ENCODE measurements at regions not wholly inside any gene's neighbourhood (a gene's known extent, or its start where the extent isn't known, plus 50 kb on each side); places are given as distances from the start of the nearest gene placed in this dataset.

GRCh38 chr1:222894331-222894730 is 79.5 kb downstream of the DISP1 start:
- no peak for DNase-seq (ENCODE audit: unreplicated experiment)
- no TSS peak for BruUV-seq (replicated peaks)
- intact Hi-C loops (cut with micrococcal nuclease): no loop called here

DNA sequence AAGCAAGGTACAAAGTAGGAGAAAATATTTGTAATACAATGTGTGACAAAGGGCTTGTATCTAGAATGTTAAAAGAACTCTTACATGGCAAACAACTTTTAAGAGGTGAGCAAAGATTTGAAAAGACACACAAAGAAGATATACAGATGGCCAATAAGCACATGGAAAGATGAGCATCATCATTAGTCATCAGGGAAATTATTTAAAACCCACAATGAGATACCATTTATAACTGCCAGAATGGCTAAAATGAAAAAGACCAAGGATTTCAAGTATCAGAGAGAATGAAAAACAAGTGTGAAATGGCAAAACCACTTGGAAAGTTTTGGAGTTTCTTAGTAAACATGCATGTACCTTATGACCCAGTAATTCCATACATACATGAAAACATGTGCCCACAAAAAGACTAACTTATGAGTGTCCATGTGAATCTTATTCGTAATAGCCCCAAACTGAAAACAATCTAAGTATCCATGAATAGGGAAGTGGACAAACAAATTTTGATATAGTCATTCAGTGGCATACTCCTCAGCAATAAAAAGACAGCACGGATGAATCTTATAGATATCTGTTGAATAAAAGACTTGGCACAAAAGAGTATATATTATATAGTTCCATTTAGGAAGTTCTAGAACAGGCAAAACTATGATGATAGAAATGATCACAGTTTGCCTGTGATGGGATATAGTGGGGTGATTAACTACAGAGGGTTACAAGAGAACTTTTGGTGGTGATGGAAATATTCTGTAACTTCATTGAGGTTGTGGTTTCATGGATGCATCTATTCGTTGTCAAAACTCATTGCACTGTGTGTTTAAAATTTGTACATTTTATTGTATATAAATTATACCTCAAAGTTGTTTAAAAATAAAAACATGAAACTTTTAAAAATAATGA is 82.0 kb downstream of the DISP1 start:
- no peak for TF ChIP-seq CTCF (IDR thresholded peaks at IDR 0.05; ENCODE audit: unreplicated experiment)
- ChIA-PET CTCF (interaction anchor here (1.2 kb wide), 1 partner anchor 852 kb away, joined by 4 read pairs; no protein-coding TSS in a partner anchor), POLR2A (interaction anchor here (0.6 kb wide), 1 partner anchor 96 kb away, joined by 4 read pairs; no protein-coding TSS in a partner anchor)
- H3K27ac Mint-ChIP-seq (ENCODE audit: low read depth, unreplicated experiment): no peak overlapping the region
- H3K9me3 Mint-ChIP-seq (ENCODE audit: unreplicated experiment): no peaks in the 10 kb centered on the region
- H3K27me3 Mint-ChIP-seq (ENCODE audit: insufficient read depth, unreplicated experiment): no peaks in the 10 kb centered on the region
- BruUV-seq (replicated peaks): no TSS peak
- intact Hi-C loops (cut with micrococcal nuclease): no loop called here
- peaks cover 15% of the 10 kb centered on the region for H3K4me1 Mint-ChIP-seq (ENCODE audit: insufficient read depth, unreplicated experiment)
- no peak overlapping the region for H3K4me3 Mint-ChIP-seq (ENCODE audit: unreplicated experiment)
- no peak for DNase-seq (ENCODE audit: unreplicated experiment)
- H3K36me3 Mint-ChIP-seq (ENCODE audit: insufficient read depth, unreplicated experiment): no peaks in the 10 kb centered on the region

More at GRCh38 chr1:222894331-222894730, 79.5 kb downstream of the DISP1 start:
- TF ChIP-seq CTCF (IDR thresholded peaks at IDR 0.05; ENCODE audit: unreplicated experiment): no peak
- H3K27me3 Mint-ChIP-seq (ENCODE audit: insufficient read depth, unreplicated experiment): no peaks in the 10 kb centered on the region
- H3K4me1 Mint-ChIP-seq (ENCODE audit: insufficient read depth, unreplicated experiment): peaks cover 15% of the 10 kb centered on the region
- no peak overlapping the region for H3K4me3 Mint-ChIP-seq (ENCODE audit: unreplicated experiment)
- H3K9me3 Mint-ChIP-seq (ENCODE audit: unreplicated experiment): no peaks in the 10 kb centered on the region
- no peak overlapping the region for H3K27ac Mint-ChIP-seq (ENCODE audit: low read depth, unreplicated experiment)
- POLR2A ChIA-PET: interaction anchor here (4.0 kb wide), 1 partner anchor 16 kb away, joined by 20 read pairs; no protein-coding TSS in a partner anchor
- CTCF ChIA-PET: interaction anchor here (0.7 kb wide), 1 partner anchor 65 kb away, joined by 3 read pairs; no protein-coding TSS in a partner anchor
- H3K36me3 Mint-ChIP-seq (ENCODE audit: insufficient read depth, unreplicated experiment): no peaks in the 10 kb centered on the region

DNA sequence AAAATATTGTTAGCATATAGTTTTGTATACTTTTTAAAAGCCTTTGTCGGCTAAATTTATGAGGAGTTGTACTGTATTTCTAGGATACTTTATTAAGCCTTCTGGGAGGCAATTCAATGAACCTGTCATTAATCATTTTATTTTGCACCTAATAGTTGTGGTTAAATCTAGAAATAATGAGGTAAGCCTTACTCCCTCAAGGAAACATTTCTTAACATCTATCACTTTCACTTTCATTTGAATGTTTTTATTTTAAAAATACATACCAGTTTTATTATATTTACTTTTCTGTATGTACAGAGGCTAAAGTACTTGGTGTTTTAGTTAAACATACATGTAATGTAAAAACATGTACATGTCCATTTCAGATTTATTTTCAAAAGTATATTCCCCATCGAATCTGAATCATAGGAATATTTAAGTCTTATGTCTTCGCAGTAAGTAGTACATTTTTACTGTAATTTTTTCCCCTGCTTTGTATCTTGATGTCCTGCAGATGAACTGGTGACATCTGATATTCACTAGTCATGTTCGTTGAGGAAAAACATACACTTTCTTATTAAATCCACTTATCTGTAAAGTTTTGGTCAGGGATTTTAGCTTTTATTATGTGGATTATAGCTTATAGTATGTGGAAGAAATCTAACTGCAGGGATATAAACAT is 82.8 kb downstream of the DISP1 start:
- no peaks in the 10 kb centered on the region for H3K36me3 Mint-ChIP-seq (ENCODE audit: insufficient read depth, unreplicated experiment)
- H3K27ac Mint-ChIP-seq (ENCODE audit: low read depth, unreplicated experiment): no peak overlapping the region
- intact Hi-C loops (cut with micrococcal nuclease): no loop called here
- no peaks in the 10 kb centered on the region for H3K9me3 Mint-ChIP-seq (ENCODE audit: unreplicated experiment)
- no peak for DNase-seq (ENCODE audit: unreplicated experiment)
- POLR2A ChIA-PET: interaction anchor here (0.6 kb wide), 1 partner anchor 95 kb away, joined by 4 read pairs; no protein-coding TSS in a partner anchor
- H3K27me3 Mint-ChIP-seq (ENCODE audit: insufficient read depth, unreplicated experiment): no peaks in the 10 kb centered on the region
- no TSS peak for BruUV-seq (replicated peaks)
- CTCF ChIA-PET: no interaction called here
- no peak overlapping the region for H3K4me3 Mint-ChIP-seq (ENCODE audit: unreplicated experiment)
- no peak for TF ChIP-seq CTCF (IDR thresholded peaks at IDR 0.05; ENCODE audit: unreplicated experiment)
- peaks cover 15% of the 10 kb centered on the region for H3K4me1 Mint-ChIP-seq (ENCODE audit: insufficient read depth, unreplicated experiment)

GRCh38 chr1:222898191-222898527 is 83.3 kb downstream of the DISP1 start:
- BruUV-seq (replicated peaks): no TSS peak
- H3K4me3 Mint-ChIP-seq (ENCODE audit: unreplicated experiment): no peak overlapping the region
- peaks cover 14% of the 10 kb centered on the region for H3K4me1 Mint-ChIP-seq (ENCODE audit: insufficient read depth, unreplicated experiment)
- no peak overlapping the region for H3K27ac Mint-ChIP-seq (ENCODE audit: low read depth, unreplicated experiment)
- no peaks in the 10 kb centered on the region for H3K9me3 Mint-ChIP-seq (ENCODE audit: unreplicated experiment)
- H3K27me3 Mint-ChIP-seq (ENCODE audit: insufficient read depth, unreplicated experiment): no peaks in the 10 kb centered on the region
- POLR2A ChIA-PET: no interaction called here
- H3K36me3 Mint-ChIP-seq (ENCODE audit: insufficient read depth, unreplicated experiment): no peaks in the 10 kb centered on the region
- intact Hi-C loops (cut with micrococcal nuclease): no loop called here
- CTCF ChIA-PET: no interaction called here
- TF ChIP-seq CTCF (IDR thresholded peaks at IDR 0.05; ENCODE audit: unreplicated experiment): no peak
- DNase-seq (ENCODE audit: unreplicated experiment): no peak

Data from MCF 10A (cell line).